ENCODE measurements at regions not wholly inside any gene's neighbourhood (a gene's known extent, or its start where the extent isn't known, plus 50 kb on each side); places are given as distances from the start of the nearest gene placed in this dataset.
"Not testable (repeated sequence)": the region's sequence is repeated elsewhere in the genome, so short reads cannot be mapped to it uniquely, and the experiment has no call there.

GRCh38 chrX:53883196-53883595, 161.1 kb downstream of the PHF8 start:
- in situ Hi-C loops (cut with MboI; ENCODE audit: low sequenced_read_pairs), result no loop called here

- in situ Hi-C loops (cut with MboI; ENCODE audit: low sequenced_read_pairs), result no loop called here
These were observed 161.9 kb downstream of the PHF8 start for GRCh38 chrX:53882331-53882730.

- in situ Hi-C loops (cut with MboI; ENCODE audit: low sequenced_read_pairs), result not testable (repeated sequence)
These were observed 163.5 kb downstream of the PHF8 start for GRCh38 chrX:53880786-53881185.

GRCh38 chrX:53859890-53860289, 173.4 kb upstream of the HUWE1 start:
- in situ Hi-C loops (cut with MboI; ENCODE audit: low sequenced_read_pairs), result no loop called here

GRCh38 chrX:53831662-53832635, 145.4 kb upstream of the HUWE1 start:
- in situ Hi-C loops (cut with MboI; ENCODE audit: low sequenced_read_pairs), result loop anchor here (25.0 kb wide), 1 partner anchor 145 kb away; the partner anchor contains the start of gene HUWE1

- in situ Hi-C loops (cut with MboI; ENCODE audit: low sequenced_read_pairs), result loop anchor here (25.0 kb wide), 1 partner anchor 137 kb away; the partner anchor contains the start of gene HUWE1
These were observed 138.2 kb upstream of the HUWE1 start for GRCh38 chrX:53824686-53825085.

GRCh38 chrX:53818115-53818514, 131.6 kb upstream of the HUWE1 start:
- in situ Hi-C loops (cut with MboI; ENCODE audit: low sequenced_read_pairs), result not testable (repeated sequence)

GRCh38 chrX:53817548-53817947, 131.0 kb upstream of the HUWE1 start:
- in situ Hi-C loops (cut with MboI; ENCODE audit: low sequenced_read_pairs), result no loop called here

- in situ Hi-C loops (cut with MboI; ENCODE audit: low sequenced_read_pairs), result no loop called here
These were observed 127.3 kb upstream of the HUWE1 start for GRCh38 chrX:53813670-53814440.

GRCh38 chrX:53798281-53798680, 111.8 kb upstream of the HUWE1 start:
- in situ Hi-C loops (cut with MboI; ENCODE audit: low sequenced_read_pairs), result no loop called here

- in situ Hi-C loops (cut with MboI; ENCODE audit: low sequenced_read_pairs), result no loop called here
These were observed 109.1 kb upstream of the HUWE1 start for GRCh38 chrX:53795576-53795975.

- in situ Hi-C loops (cut with MboI; ENCODE audit: low sequenced_read_pairs), result no loop called here
These were observed 107.7 kb upstream of the HUWE1 start for GRCh38 chrX:53794181-53794580.

GRCh38 chrX:53768865-53769264, 82.3 kb upstream of the HUWE1 start:
- in situ Hi-C loops (cut with MboI; ENCODE audit: low sequenced_read_pairs), result no loop called here

- in situ Hi-C loops (cut with MboI; ENCODE audit: low sequenced_read_pairs), result no loop called here
These were observed 81.9 kb upstream of the HUWE1 start for GRCh38 chrX:53768451-53768850.

- in situ Hi-C loops (cut with MboI; ENCODE audit: low sequenced_read_pairs), result no loop called here
These were observed 81.0 kb upstream of the HUWE1 start for GRCh38 chrX:53767544-53767943.

GRCh38 chrX:53757181-53757580, 70.7 kb upstream of the HUWE1 start:
- in situ Hi-C loops (cut with MboI; ENCODE audit: low sequenced_read_pairs), result not testable (repeated sequence)

- in situ Hi-C loops (cut with MboI; ENCODE audit: low sequenced_read_pairs), result no loop called here
These were observed 60.2 kb upstream of the HUWE1 start for GRCh38 chrX:53746718-53747117.

- in situ Hi-C loops (cut with MboI; ENCODE audit: low sequenced_read_pairs), result no loop called here
These were observed 56.7 kb upstream of the HUWE1 start for GRCh38 chrX:53743244-53743643.

- in situ Hi-C loops (cut with MboI; ENCODE audit: low sequenced_read_pairs), result no loop called here
These were observed 51.9 kb upstream of the HUWE1 start for GRCh38 chrX:53738370-53738906.
